Adipocyte (in vitro differentiated cells): ENCODE measurements at regions not wholly inside any gene's neighbourhood (a gene's known extent, or its start where the extent isn't known, plus 50 kb on each side); places are given as distances from the start of the nearest gene placed in this dataset.

Source experiments
- DNase-seq: peaks from one replicate; pipeline ENCODE4 v3.0.0-alpha.2; 2015; ENCODE audit warnings: low read depth
- H3K27me3 ChIP-seq: replicated peaks from 2 replicates; pipeline ENCODE4 v1.7.0; 2013; ENCODE audit warnings: mild to moderate bottlenecking, low read length, moderate library complexity; ENCODE audit not compliant: control insufficient read depth, insufficient read depth
- H3K36me3 ChIP-seq: 2 replicates; pipeline ENCODE4 v1.7.0; 2013; ENCODE audit warnings: low read length, mild to moderate bottlenecking, moderate library complexity; ENCODE audit not compliant: control insufficient read depth, insufficient read depth, severe bottlenecking
- H3K4me1 ChIP-seq: 2 replicates; pipeline ENCODE4 v1.7.0; 2013; ENCODE audit warnings: mild to moderate bottlenecking, low read length, moderate library complexity; ENCODE audit not compliant: control insufficient read depth, insufficient read depth
- H3K4me3 ChIP-seq: 2 replicates; pipeline ENCODE4 v1.7.0; 2013; ENCODE audit warnings: mild to moderate bottlenecking, low read length, moderate library complexity
- H3K9ac ChIP-seq: 2 replicates; pipeline ENCODE4 v1.7.0; 2013; ENCODE audit warnings: mild to moderate bottlenecking, low read length, moderate library complexity
- H3K9me3 ChIP-seq: 2 replicates; pipeline ENCODE4 v1.7.0; 2013; ENCODE audit warnings: mild to moderate bottlenecking, low read length, moderate library complexity; ENCODE audit not compliant: control insufficient read depth

DNA sequence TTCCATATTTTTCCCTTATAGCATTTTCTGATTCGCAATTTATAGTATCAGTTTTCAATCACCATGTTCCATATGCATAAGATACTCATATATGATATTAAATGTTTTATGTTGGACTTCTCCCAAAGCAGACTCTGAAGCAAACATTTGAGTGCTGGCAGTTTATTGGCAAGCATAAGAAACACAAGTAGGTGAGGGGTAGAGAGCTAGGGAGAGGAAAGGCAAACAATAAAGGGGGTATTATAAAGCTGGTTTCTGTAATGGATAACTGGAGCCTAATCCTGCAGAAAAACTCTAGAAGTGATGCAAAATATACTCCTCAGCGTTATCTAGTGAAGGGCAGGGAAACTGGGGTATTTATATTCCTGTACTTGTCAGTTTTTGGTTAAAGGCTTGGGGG, 491.5 kb upstream of the TGFBR2 start:
- DNase-seq = no peak
- Histone ChIP-seq H3K4me1 (peaks cover 20% of the 10 kb centered on the region), H3K9me3 (no peaks in the 10 kb centered on the region), H3K36me3 (no peaks in the 10 kb centered on the region), H3K27me3 (no peaks in the 10 kb centered on the region), H3K4me3 (no peak overlapping the region), H3K9ac (peak overlapping the region; percentile 11)

DNA sequence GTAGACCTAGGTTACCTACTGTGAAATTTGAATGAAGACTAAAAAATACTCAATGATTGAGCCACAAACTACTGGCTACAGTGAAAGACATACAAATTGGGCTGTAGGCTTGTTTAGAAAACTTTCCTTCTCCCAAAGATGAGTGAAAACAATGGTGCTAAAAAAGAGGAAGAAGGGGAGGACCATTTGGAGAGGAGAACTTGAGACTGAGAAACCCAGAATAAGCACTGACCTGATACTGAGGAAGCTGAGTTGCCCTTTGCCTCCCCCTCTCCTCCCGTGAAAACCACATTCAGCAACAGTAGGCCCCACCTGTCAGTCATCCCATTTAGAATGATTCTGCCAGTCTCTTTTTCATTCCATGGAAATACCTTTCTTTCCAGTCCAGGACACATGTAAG, 484.0 kb upstream of the TGFBR2 start:
- H3K36me3 ChIP-seq = no peaks in the 10 kb centered on the region
- H3K9me3 ChIP-seq = peaks cover 4% of the 10 kb centered on the region
- H3K9ac ChIP-seq = no peak overlapping the region
- H3K27me3 ChIP-seq = no peaks in the 10 kb centered on the region
- H3K4me1 ChIP-seq = no peaks in the 10 kb centered on the region
- no peak overlapping the region for H3K4me3 ChIP-seq
- no peak for DNase-seq

DNA sequence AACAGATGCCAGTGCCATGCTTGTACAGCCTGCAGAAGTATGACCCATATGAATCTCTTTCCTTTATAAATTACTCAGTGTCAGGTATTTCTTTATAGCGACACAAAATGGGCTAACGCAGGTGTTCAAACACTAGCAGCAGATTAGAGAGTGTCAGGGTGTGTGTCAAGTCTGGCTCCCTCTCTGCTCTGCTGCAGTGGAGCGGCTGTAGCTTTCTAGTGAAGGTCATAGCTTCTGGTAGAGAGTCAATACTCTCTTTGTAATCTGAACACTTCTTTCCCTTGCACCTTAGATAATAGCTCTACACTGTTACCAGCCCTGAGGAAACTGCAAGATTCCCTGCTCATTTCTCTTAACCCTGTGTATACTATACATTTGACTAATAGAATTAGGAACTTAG, 483.2 kb upstream of the TGFBR2 start:
- H3K4me1 ChIP-seq = no peaks in the 10 kb centered on the region
- DNase-seq = no peak
- no peaks in the 10 kb centered on the region for H3K36me3 ChIP-seq
- no peak overlapping the region for H3K4me3 ChIP-seq
- H3K9me3 ChIP-seq = peaks cover 4% of the 10 kb centered on the region
- H3K27me3 ChIP-seq = no peaks in the 10 kb centered on the region
- no peak overlapping the region for H3K9ac ChIP-seq

DNA sequence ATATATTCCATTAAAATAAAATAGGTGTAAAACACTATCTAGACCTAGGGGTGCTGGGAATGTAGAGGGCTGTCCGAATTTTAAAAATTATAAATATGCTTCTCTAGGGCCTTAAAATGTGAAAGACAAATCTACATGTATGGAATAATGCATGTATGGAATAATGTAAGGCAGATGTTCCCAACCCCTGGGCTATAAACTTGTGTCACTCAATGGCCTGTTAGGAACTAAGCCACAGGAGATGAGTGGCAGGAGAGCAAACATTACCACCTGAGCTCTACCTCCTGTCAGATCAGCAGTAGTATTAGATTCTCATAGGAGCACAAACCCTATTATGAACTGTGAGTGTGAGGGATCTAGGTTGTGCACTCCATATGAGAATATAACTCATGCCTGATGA, 482.6 kb upstream of the TGFBR2 start:
- DNase-seq = no peak
- peaks cover 4% of the 10 kb centered on the region for H3K9me3 ChIP-seq

DNA sequence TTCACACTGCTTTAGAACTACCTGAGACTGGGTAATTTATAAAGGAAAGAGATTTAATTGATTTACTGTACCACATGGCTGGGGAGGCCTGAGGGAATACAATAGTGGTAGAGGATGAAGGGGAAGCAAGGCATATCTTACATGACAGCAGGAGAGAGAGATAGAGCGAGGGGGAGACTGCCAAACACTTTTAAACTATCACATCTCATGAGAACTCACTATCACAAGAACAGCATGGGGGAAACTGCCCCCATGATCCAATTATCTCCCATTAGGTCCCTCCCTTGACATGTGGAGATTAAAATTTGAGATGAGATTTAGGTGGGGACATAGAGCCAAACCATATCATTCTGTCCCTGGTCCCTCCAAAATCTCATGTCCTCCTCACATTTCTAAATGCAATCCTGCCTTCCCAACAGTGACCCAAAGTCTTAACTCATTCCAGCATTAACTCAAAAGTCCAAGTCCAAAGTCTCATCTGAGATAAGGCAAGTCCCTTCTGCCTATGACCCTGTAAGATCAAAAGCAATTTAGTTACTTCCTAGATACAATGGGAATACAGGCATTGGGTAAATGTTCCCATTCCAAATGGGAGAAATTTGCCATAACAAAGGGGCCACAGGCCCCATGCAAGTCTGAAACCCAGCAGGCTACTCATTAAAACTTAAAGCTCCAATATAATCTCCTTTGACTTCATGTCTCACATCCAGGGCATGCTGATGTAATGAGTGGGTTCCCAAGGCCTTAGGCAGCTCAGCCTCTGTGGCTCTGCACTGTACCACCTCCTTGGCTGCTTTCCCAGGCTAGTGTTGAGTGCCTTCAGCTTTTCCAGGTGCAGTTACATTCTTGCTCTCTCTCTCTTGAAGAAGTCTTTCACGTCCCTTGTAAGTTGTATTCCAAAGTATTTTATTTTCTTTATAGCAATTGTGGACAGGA, 481.7 kb upstream of the TGFBR2 start:
- peak; percentile 37 for DNase-seq

More for the DNA sequence above, 482.6 kb upstream of the TGFBR2 start:
- Histone ChIP-seq H3K4me1 (no peaks in the 10 kb centered on the region), H3K27me3 (no peaks in the 10 kb centered on the region), H3K9ac (no peak overlapping the region), H3K4me3 (no peak overlapping the region), H3K36me3 (no peaks in the 10 kb centered on the region)

DNA sequence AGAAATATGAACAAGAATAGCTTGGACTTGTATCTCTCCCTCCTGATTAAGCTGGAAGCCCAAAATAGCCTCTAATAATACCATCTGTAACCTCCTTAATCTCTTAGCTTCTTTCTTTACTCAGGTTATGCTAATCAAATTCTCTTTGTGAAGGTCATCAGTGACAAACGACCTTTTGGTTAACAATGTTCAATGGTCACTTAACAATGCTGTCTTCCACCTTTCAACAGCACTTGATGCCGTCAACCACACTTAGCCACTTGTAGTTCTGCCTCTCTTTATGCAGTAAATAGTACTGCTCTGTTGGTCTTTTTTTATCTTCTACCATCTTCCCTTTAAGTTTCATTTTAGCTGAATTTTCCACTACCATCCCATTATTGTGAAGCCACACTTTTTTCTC, 476.6 kb upstream of the TGFBR2 start:
- no peak for DNase-seq
- Histone ChIP-seq H3K36me3 (no peaks in the 10 kb centered on the region), H3K9ac (no peak overlapping the region), H3K4me3 (no peak overlapping the region), H3K9me3 (no peaks in the 10 kb centered on the region), H3K4me1 (no peaks in the 10 kb centered on the region), H3K27me3 (no peaks in the 10 kb centered on the region)

More for the DNA sequence above, 481.7 kb upstream of the TGFBR2 start:
- H3K4me3 ChIP-seq = no peak overlapping the region
- H3K36me3 ChIP-seq = no peaks in the 10 kb centered on the region
- H3K27me3 ChIP-seq = no peaks in the 10 kb centered on the region
- no peaks in the 10 kb centered on the region for H3K4me1 ChIP-seq
- H3K9ac ChIP-seq = no peak overlapping the region
- H3K9me3 ChIP-seq = peaks cover 4% of the 10 kb centered on the region

DNA sequence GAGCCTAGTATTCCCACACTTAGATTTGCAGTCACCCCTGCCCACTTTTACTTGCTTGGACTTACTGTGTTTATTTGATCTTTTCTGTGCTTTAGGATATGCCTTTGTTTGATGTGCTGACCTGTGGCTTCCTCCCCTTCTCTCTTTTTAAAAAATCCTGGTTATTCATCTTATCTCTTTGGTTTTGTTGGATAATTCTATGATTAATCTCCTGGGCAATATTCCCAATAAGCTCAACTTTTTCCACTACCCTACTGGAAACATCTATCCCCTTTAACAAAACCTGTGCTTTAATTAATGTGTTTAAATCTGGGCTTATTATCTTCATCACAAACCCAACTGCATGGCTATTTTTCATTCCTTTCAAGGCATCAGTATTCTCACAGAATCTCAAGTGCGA, 476.0 kb upstream of the TGFBR2 start:
- Histone ChIP-seq H3K4me3 (no peak overlapping the region), H3K9ac (no peak overlapping the region), H3K27me3 (no peaks in the 10 kb centered on the region), H3K36me3 (no peaks in the 10 kb centered on the region), H3K9me3 (no peaks in the 10 kb centered on the region), H3K4me1 (no peaks in the 10 kb centered on the region)
- DNase-seq = no peak

DNA sequence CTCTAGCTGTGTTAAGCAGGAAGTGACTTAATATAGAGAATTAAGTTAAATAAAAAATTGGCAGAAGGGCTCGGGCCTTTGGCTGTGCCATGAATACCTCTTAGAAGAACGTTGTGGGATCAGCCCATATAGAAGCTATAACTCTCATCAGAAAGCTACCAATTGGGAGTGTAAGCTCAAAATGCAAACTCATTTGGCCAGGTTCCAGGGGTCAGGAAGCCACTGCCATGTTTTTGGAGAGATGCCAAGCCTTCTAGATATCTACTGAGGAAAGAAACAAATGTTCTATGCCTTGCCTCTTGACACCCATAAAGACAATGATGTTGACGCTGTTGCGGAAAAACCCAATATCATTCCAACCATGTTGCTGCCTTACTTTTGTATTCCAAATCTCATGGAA, 475.2 kb upstream of the TGFBR2 start:
- H3K27me3 ChIP-seq = no peaks in the 10 kb centered on the region
- no peaks in the 10 kb centered on the region for H3K4me1 ChIP-seq
- H3K9me3 ChIP-seq = no peaks in the 10 kb centered on the region
- no peaks in the 10 kb centered on the region for H3K36me3 ChIP-seq
- H3K4me3 ChIP-seq = no peak overlapping the region
- no peak overlapping the region for H3K9ac ChIP-seq
- DNase-seq = no peak

GRCh38 chr3:30135190-30135589, 471.2 kb upstream of the TGFBR2 start:
- Histone ChIP-seq H3K36me3 (no peaks in the 10 kb centered on the region), H3K9ac (no peak overlapping the region), H3K27me3 (no peaks in the 10 kb centered on the region), H3K4me3 (no peak overlapping the region), H3K9me3 (no peaks in the 10 kb centered on the region), H3K4me1 (no peaks in the 10 kb centered on the region)
- DNase-seq = no peak

GRCh38 chr3:30139283-30139682, 467.1 kb upstream of the TGFBR2 start:
- Histone ChIP-seq H3K4me3 (no peak overlapping the region), H3K9ac (no peak overlapping the region), H3K36me3 (no peaks in the 10 kb centered on the region), H3K9me3 (no peaks in the 10 kb centered on the region), H3K4me1 (no peaks in the 10 kb centered on the region), H3K27me3 (no peaks in the 10 kb centered on the region)
- no peak for DNase-seq

GRCh38 chr3:30140356-30141075, 465.9 kb upstream of the TGFBR2 start:
- Histone ChIP-seq H3K4me3 (no peak overlapping the region), H3K9me3 (no peaks in the 10 kb centered on the region), H3K4me1 (no peaks in the 10 kb centered on the region), H3K9ac (no peak overlapping the region), H3K27me3 (no peaks in the 10 kb centered on the region), H3K36me3 (no peaks in the 10 kb centered on the region)
- no peak for DNase-seq
